KOPT-K1 (cell line): ENCODE measurements at regions not wholly inside any gene's neighbourhood (a gene's known extent, or its start where the extent isn't known, plus 50 kb on each side); places are given as distances from the start of the nearest gene placed in this dataset.

Experiments used
- H3K27ac ChIP-seq: fragments of 200-600 bp; sonication (generic); 2 replicates; pipeline ENCODE4 v1.5.1; 2016; ENCODE audit warnings: antibody characterized with exemption, mild to moderate bottlenecking, low read depth, low read length; ENCODE audit not compliant: poor library complexity, severe bottlenecking
- H3K36me3 ChIP-seq: fragments of 200-600 bp; sonication (generic); 2 replicates; pipeline ENCODE4 v1.5.1; 2017; ENCODE audit warnings: antibody characterized with exemption, mild to moderate bottlenecking, low read length, moderate library complexity; ENCODE audit not compliant: insufficient read depth
- H3K9me3 ChIP-seq: fragments of 200-600 bp; sonication (generic); 2 replicates; pipeline ENCODE4 v1.5.1; 2017; ENCODE audit warnings: antibody characterized with exemption, low read length, mild to moderate bottlenecking; ENCODE audit not compliant: insufficient read depth, poor library complexity, severe bottlenecking

DNA sequence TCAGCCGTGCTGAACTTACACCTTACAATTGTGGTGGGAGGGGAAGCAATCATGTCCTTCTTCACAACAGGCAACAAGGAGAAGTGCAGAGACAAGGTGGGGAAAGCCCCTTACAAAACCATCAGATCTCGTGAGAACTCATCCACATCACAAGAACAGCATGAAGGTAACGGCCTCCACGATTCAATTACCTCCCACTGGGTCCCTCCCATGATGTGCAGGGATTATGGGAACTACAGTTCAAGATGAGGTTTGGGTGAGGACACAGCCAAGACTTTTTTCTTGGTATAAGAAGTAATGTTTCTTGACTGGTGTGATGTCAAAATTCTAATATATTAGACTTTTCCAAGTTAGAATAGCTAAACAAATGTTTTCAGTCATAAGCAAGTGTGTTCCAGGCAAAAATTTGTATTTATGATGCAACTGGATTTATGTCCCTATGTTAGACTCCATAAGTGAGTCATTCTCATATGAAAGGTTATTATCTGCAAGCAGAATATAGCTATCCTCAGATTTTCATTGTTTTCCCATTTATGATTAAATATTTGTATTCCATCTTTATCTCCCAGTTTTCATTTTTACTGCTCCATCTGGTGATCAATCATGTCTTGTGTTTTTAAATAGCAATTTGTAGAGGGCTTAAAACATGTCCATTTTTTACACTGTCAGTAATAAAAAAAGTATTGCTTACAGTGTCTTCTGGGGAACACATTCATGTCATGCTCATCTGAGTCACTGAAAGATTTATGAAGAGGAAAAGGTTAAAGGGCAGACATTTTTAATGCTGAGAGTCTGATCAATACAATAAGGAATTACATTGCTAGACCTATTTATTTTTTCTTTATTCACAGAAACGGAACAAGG lies 995.2 kb upstream of the CDH2 start:
- no peak overlapping the region for H3K27ac ChIP-seq

DNA sequence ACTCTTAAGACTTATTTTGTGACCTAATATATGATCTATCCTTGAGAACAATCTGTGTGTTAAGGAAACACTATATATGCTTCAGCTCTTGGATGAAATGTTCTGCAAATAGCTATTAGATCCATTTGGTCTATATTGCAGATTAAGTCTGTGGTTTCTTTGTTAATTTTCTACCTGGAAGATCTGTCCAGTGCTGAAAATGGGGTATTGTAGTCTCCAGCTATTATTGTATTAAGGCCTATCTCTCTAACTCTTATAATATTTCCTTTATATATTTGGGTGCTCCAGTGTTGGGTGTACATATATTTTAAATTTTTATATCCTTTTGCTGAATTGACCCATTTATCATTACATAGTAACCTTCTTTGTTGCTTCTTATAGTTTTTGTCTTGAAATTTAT lies 992.7 kb upstream of the CDH2 start:
- Histone ChIP-seq H3K36me3 (no peaks in the 10 kb centered on the region), H3K27ac (no peak overlapping the region), H3K9me3 (no peaks in the 10 kb centered on the region)

More for the DNA sequence above, 995.2 kb upstream of the CDH2 start:
- H3K9me3 ChIP-seq = no peaks in the 10 kb centered on the region
- H3K36me3 ChIP-seq = no peaks in the 10 kb centered on the region

DNA sequence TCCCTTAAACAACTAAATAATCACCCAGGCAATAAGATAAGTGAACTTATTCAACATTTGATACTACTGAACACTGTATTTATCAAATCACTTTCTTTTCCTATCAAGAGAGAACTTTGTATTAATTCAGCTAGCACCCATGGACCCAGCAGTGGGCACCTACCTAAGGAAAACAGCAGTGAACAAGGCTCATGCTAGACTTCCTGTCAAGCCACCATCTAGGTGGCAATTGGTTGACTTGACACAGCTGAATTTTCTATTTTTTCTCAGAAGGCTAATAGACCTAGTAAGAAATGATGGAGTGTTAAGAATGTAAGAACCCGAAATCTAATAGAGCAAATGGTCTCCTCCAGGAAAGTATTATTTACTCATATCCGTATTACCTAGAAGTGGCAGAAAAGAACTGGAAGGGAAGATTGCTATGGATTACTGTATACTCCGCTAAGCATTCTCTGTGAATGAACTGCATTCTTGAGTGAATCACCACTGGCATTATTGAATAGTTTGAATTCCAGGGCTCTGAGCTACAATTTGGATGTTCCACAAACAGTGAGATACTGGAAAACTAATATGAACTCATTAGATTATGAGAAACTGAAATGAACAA lies 988.2 kb upstream of the CDH2 start:
- Histone ChIP-seq H3K36me3 (no peaks in the 10 kb centered on the region), H3K27ac (no peak overlapping the region), H3K9me3 (no peaks in the 10 kb centered on the region)

DNA sequence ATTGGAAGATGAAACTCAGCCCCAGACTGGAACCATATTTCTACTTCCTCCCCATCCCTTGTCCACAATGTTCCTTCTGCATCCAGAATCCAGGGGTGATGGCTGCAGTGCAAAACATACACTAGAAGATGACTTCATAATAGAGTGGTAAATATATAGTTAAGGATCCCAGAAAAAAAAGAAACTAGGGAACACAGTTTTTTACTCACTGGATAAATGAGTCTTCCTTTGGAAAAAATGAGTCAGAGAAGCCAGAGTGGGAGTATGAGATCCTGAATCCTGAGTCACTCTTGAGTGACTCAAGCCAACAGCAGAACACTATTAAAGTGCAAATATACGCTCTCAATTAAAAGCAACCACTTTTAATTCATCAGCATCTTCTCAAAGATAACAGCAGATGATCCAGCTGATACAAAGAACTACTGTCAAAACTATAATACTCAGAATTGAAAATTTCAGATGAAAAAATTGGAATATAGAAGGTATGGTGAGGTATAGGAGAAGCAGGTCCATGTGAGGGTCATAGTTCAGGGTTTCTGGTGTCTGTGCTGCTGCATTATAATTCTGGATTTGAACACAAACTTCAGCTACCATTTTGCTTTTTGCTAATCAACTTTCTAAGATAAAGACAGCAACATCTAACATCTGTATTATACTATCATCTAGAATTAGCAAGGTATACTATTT lies 987.2 kb upstream of the CDH2 start:
- H3K9me3 ChIP-seq = no peaks in the 10 kb centered on the region
- no peaks in the 10 kb centered on the region for H3K36me3 ChIP-seq
- no peak overlapping the region for H3K27ac ChIP-seq

DNA sequence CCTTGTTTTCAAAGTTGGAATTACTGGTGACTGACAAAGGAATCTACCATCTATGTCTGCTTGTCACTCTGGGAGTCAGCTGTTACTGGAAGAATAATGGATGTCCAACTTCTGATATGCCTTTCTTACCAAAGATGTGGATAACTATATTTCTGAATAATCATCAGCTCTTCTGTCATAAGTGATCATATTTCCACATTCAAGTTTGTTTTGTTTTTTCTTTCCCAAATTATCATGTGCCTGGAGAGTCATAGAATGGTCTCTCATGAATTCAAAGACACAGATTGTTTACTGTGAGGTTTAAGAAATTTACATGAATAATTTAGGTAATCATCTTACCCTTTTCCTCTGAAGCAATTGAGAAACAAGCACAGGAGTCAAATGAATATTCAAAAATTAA lies 986.7 kb upstream of the CDH2 start:
- Histone ChIP-seq H3K27ac (no peak overlapping the region), H3K36me3 (no peaks in the 10 kb centered on the region)

DNA sequence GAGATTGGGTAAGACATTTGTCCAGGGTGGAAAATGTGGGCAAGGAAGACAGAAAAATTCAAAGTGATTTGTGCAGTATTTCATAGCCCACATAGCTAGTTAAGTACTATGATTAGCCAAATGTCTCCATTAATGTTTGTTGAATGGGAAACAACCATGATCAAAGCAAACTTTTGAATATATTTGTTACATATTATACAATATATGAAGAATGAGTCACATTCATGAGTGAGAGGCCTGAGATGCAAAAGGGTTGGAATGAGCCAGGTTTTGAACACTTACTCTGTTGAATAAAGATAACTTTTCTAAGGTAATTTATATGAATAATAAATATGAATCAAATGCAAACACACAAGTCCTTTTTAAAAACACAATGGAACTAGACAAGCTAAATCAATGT lies 984.5 kb upstream of the CDH2 start:
- no peaks in the 10 kb centered on the region for H3K36me3 ChIP-seq
- no peak overlapping the region for H3K27ac ChIP-seq
- H3K9me3 ChIP-seq = no peaks in the 10 kb centered on the region

More for the DNA sequence above, 986.7 kb upstream of the CDH2 start:
- H3K9me3 ChIP-seq = no peaks in the 10 kb centered on the region

DNA sequence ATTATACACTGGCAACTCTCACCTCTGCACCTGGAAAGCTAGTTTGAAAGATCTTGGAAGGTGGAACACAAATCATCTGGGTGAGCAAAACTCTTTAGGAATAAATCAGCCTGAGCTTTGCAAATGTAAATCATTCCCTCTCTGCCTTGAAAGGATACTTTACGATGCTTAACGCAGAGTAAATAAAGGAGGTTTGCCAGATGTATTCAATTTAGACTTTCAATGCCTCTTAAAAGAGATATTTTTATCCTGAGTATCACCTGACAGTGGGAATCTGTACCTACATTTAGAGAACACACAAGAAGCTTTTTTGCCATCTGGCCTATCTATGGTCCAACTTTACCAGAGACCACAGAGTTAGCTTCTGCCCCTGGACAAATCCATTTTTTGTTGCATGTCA lies 983.2 kb upstream of the CDH2 start:
- Histone ChIP-seq H3K36me3 (no peaks in the 10 kb centered on the region), H3K27ac (no peak overlapping the region), H3K9me3 (no peaks in the 10 kb centered on the region)

DNA sequence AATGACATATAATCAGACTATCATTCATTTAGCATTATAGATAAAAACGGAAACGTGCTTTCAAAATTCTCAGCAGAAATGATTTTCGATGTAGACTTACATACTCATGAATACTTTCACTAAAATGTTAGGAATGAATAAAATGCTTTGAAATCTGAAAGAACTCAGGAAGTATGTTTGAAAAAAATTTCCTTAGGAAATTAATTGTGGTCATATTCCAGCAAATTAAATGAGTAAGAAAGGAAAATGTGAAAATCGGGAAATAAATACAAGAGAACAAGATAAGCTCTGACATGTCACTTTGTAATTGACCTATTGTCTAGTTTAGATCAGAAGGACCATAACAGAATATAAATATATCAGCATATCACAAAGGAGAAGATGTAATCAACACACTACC lies 981.0 kb upstream of the CDH2 start:
- Histone ChIP-seq H3K27ac (no peak overlapping the region), H3K36me3 (no peaks in the 10 kb centered on the region), H3K9me3 (no peaks in the 10 kb centered on the region)

DNA sequence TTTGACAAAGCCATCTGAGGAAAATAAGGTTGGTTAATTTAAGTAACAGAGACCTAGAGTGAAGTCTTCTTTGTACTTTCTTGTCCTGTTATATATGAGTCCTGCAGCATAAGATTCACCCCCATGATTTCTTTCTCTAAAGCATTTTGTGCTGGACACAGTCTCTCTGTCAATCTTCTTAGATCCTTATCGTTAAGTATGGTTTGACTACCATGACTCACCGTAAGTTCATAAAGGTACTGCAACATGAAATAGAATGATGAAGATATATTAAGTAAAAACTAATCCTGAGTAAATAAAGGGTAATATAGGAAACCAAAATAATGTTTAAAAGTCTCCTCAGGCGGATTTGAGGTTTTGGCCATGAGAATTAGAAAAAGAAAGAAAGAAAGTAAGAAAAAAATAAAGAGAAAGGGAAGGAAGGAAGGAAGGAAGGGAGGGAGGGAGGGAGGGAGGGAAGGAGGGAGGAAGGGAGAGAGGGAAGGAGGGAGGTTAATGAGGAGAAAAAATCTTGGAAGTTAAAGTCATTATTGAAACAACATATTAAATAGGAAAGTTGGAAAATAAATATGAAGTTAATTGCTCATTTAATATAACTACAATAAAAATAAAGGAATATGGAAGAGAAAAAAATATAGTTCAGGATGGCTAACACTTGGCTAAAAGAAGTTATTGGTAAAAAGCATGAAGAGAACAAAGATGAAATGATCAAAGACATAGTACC lies 980.3 kb upstream of the CDH2 start:
- H3K36me3 ChIP-seq = no peaks in the 10 kb centered on the region
- H3K27ac ChIP-seq = no peak overlapping the region
- no peaks in the 10 kb centered on the region for H3K9me3 ChIP-seq

DNA sequence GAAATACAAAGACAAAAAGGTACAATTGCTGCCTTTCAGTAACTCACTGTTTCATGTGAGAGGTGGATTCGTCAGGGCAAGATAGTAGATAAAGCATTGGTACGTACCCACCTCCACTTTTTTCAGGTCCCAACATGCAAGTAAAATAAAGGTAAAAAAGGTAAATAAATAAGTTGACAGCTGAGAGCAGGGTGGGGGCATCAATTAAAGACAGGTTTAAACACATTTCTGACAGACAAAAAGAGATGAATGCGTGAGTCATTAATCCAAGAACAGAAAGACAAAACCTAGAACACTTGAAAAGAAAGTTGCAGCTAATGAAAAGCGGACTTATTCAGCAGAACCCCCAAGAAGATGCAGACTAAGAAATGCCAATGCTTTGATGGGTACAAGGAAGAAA lies 979.6 kb upstream of the CDH2 start:
- Histone ChIP-seq H3K36me3 (no peaks in the 10 kb centered on the region), H3K9me3 (no peaks in the 10 kb centered on the region), H3K27ac (no peak overlapping the region)

DNA sequence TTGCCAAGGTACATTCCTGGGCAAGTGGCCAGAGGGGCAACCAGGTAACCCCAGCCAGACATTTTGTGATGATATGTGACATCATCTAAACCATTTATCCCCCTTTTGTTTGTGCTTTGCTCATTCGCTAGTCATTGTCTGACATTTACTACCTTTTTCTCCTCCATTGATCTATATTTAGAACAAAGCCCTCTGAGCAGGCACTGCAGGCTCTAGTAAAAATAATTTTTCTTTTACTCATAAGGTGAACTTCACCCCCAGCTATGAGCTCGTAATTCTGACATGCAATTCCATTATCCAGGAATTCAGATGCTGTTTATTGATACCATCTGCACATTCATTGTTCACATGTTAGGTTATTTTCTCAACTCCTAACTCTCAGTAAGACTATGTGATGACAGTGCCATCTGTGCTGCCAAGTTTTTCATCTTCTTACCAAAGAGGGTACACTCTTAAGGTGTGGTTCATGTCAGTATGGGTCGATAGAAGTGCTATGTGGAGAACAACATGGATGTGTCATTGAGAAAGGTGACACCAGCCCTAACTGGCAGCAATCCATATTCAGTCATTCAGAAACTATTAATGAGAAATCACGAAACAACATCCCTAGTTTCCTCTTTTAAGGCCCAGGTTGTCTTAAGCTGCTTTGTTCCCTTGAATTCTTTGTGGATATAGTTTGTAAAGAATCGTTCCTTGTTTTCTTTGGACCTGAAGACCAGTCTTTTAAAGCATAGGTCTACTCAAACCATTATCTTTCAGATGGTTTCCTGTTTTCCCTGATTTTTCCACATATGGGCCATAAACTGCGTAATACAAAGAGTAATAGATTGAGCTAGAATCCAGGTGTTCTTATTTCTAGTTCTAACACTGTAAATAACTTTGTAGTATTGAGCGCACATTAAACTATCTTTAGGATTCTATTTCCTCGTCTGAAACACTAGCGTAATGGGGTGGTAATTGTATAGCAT lies 978.1 kb upstream of the CDH2 start:
- H3K9me3 ChIP-seq = no peaks in the 10 kb centered on the region
- no peaks in the 10 kb centered on the region for H3K36me3 ChIP-seq
- H3K27ac ChIP-seq = no peak overlapping the region

DNA sequence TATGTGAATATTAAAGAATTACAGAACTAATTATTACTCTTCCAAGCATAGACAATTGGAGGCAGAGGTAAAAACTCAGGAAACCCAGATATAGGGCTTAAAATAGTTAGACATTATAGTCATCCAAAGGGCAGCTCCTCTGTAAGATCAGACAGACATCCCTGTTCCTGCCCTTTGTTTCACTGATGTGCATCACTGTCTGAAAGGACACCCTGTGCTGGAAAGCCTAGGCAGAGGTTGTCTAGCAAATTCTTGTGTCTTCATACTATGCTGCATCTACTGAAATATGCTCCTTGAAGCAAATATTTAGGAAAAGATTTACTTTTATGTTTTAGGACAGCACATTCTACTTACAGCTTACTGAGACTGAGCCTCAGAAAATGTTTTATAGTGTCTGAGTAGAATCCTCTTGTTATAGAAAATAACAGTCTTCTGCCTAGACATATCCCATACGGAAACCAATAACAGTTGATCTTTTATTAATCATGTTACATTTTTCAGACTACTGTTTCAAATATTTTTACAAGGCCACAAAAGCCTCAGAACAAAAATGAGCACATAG lies 977.3 kb upstream of the CDH2 start:
- H3K36me3 ChIP-seq = no peaks in the 10 kb centered on the region
- H3K27ac ChIP-seq = no peak overlapping the region
- H3K9me3 ChIP-seq = no peaks in the 10 kb centered on the region

DNA sequence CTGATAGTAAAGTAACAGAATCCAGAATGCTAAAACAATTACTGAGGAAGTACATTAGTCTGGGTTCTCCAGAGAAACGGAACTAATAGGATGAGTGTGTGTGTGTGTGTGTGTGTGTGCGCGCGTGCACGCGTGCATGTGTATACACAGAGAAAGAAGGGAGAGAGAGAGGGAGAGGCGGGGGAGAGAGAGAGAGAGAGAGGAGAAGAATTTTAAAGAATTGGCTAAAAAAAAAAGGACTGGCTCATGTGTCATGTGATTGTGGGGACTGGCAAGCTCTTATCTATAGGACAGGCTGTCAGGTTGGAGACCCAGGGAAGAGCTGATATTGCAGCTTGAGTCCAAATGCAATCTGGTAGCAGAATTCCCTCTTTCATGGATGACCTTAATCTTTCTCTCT lies 976.2 kb upstream of the CDH2 start:
- Histone ChIP-seq H3K9me3 (no peaks in the 10 kb centered on the region), H3K27ac (no peak overlapping the region), H3K36me3 (no peaks in the 10 kb centered on the region)

DNA sequence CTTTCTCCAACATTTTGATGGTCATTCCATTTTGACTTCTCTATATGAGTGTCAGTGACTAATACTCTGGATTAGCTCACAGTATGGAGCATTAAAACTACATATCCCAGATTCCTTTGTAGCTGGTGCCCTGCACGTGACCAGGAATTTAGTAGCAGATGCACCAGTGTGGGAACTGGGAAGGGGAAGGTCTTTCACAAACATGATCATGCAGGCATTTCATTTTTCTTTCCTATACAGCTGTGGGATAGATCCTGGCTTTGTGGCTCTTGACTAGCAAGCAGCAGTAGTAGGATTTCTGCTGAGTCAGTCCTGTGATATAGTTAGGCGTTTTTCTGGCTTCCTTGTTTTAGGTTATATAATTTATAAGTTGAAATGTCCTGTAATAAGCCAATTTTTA lies 971.0 kb upstream of the CDH2 start:
- Histone ChIP-seq H3K27ac (no peak overlapping the region), H3K9me3 (no peaks in the 10 kb centered on the region)

More for the DNA sequence above, 971.0 kb upstream of the CDH2 start:
- no peaks in the 10 kb centered on the region for H3K36me3 ChIP-seq
